Tibial nerve (tissue), 4 donors: ENCODE measurements at regions not wholly inside any gene's neighbourhood (a gene's known extent, or its start where the extent isn't known, plus 50 kb on each side); places are given as distances from the start of the nearest gene placed in this dataset.

Source experiments
- EP300 ChIP-seq, 2 donors: sonication (generic); formaldehyde crosslinking; IDR thresholded peaks; one replicate each; pipeline ENCODE4 v1.6.1; 2017; ENCODE audit warnings: antibody characterized with exemption in 2 of 2, mild to moderate bottlenecking in 1 of 2
- POLR2A ChIP-seq, 2 donors: fragments of 450-650 bp; IDR thresholded peaks; one replicate each; pipeline ENCODE4 v1.6.1; 2017; ENCODE audit warnings: antibody characterized with exemption in 2 of 2, mild to moderate bottlenecking in 2 of 2, moderate library complexity in 2 of 2
- TF ChIP-seq, protein P1 (sequence below), 5 experiments: fragments of 200-600 bp in 3 of 5; fragments of 450-650 bp in 2 of 5; sonication (generic) in 3 of 5; IDR thresholded peaks; one replicate each; pipeline ENCODE4 v1.5.1; 2016 to 2019; ENCODE audit warnings: antibody characterized with exemption in 5 of 5, mild to moderate bottlenecking in 3 of 5, moderate library complexity in 2 of 5

DNA sequence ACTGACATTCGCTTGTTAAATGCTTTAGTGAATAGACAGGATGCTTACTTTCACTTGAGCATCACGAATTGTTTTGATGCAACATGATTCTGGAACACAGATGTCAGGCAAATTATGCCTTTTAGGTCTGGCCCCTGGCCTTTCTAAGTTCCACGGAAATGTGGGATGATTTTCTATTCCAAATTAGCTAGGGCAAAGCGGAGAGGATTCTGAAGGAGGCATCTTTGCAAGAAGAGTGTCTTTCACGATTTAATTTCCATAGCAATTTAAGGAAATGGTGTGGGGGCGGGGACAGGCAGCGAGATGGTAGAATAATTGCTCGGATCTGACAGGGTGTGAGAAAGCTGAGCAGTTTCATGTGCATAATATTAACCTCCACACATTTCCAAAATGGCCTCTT, 238.5 kb upstream of the KCNMB2 start:
- TF ChIP-seq, protein P1, sequence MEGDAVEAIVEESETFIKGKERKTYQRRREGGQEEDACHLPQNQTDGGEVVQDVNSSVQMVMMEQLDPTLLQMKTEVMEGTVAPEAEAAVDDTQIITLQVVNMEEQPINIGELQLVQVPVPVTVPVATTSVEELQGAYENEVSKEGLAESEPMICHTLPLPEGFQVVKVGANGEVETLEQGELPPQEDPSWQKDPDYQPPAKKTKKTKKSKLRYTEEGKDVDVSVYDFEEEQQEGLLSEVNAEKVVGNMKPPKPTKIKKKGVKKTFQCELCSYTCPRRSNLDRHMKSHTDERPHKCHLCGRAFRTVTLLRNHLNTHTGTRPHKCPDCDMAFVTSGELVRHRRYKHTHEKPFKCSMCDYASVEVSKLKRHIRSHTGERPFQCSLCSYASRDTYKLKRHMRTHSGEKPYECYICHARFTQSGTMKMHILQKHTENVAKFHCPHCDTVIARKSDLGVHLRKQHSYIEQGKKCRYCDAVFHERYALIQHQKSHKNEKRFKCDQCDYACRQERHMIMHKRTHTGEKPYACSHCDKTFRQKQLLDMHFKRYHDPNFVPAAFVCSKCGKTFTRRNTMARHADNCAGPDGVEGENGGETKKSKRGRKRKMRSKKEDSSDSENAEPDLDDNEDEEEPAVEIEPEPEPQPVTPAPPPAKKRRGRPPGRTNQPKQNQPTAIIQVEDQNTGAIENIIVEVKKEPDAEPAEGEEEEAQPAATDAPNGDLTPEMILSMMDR (IDR thresholded peaks at IDR 0.05), result no peak
- no peak for TF ChIP-seq EP300 (IDR thresholded peaks at IDR 0.05)
- no peak for TF ChIP-seq POLR2A (IDR thresholded peaks at IDR 0.05)
